ENCODE measurements at regions not wholly inside any gene's neighbourhood (a gene's known extent, or its start where the extent isn't known, plus 50 kb on each side); places are given as distances from the start of the nearest gene placed in this dataset.
A peak's percentile ranks its signal among the peaks of the same experiment; 100 is the strongest.

DNA sequence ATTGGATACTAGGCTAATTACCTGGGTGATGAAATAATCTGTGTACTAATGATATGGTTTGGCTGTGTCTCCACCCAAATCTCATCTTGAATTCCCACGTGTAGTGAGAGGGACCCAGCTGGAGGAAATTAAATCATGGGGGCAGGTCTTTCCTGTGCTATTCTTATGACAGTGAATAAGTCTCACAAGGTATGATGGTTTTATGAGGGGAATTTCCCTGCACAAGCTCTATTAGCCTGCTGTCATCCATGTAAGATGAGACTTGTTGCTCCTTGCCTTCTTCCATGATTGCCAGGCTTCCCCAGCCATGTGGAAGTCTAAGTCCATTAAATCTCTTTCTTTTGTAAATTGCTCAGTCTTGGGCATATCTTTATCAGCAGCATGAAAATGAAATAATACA lies 394.1 kb upstream of the SYT4 start:
- ATAC-seq (ENCODE audit: poor library complexity) (no peak), DNase-seq (no peak)
- intact Hi-C loops (cut with DNase I): no loop called here

- ATAC-seq (ENCODE audit: poor library complexity) (no peak), DNase-seq (no peak)
- intact Hi-C loops (cut with DNase I): no loop called here
Measured at GRCh38 chr18:43680096-43680495, 402.8 kb upstream of the SYT4 start.

GRCh38 chr18:43681661-43682060 lies 404.4 kb upstream of the SYT4 start:
- intact Hi-C loops (cut with DNase I): no loop called here
- ATAC-seq (ENCODE audit: poor library complexity) (no peak), DNase-seq (no peak)

GRCh38 chr18:43682196-43682595 lies 404.9 kb upstream of the SYT4 start:
- ATAC-seq (ENCODE audit: poor library complexity) (no peak), DNase-seq (no peak)
- intact Hi-C loops (cut with DNase I): no loop called here

- ATAC-seq (ENCODE audit: poor library complexity) (no peak), DNase-seq (no peak)
- intact Hi-C loops (cut with DNase I): no loop called here
Measured at GRCh38 chr18:43686709-43687108, 409.4 kb upstream of the SYT4 start.

GRCh38 chr18:43692099-43692690 lies 414.9 kb upstream of the SYT4 start:
- intact Hi-C loops (cut with DNase I): loop anchor here (10.0 kb wide), 1 partner anchor 63 kb away; no protein-coding TSS in a partner anchor
- ATAC-seq (ENCODE audit: poor library complexity) (no peak), DNase-seq (no peak)

GRCh38 chr18:43702399-43702798 lies 425.1 kb upstream of the SYT4 start:
- DNase-seq: no peak
- intact Hi-C loops (cut with DNase I): no loop called here
- ATAC-seq (ENCODE audit: poor library complexity): no peak

GRCh38 chr18:43703050-43703449 lies 425.8 kb upstream of the SYT4 start:
- DNase-seq (no peak), ATAC-seq (ENCODE audit: poor library complexity) (no peak)
- intact Hi-C loops (cut with DNase I): no loop called here

GRCh38 chr18:43705850-43706249 lies 428.6 kb upstream of the SYT4 start:
- ATAC-seq (ENCODE audit: poor library complexity) (no peak), DNase-seq (no peak)
- intact Hi-C loops (cut with DNase I): no loop called here

DNA sequence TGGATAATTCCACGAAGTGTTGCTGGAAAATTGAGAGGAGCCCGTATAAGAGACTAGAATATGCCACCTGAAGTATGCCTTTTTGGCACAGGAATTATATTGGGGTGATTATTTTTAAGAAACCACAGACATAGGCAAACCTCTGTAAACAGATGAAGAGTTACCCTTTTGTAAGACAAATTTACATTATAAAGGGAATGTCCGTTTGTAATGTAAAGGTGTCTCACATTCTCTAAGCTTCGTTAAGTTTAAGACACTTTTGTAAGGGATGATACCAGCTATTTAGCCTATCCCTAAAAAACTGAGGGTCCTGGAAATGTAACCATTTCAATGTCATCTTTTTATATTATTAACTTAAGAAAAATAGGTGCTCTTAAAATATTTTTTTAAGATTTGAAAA lies 432.8 kb upstream of the SYT4 start:
- DNase-seq: no peak
- intact Hi-C loops (cut with DNase I): no loop called here

GRCh38 chr18:43714343-43715010 lies 437.2 kb upstream of the SYT4 start:
- DNase-seq: no peak
- intact Hi-C loops (cut with DNase I): no loop called here
- peak; percentile 84 for ATAC-seq (ENCODE audit: poor library complexity)

More for the DNA sequence above, 432.8 kb upstream of the SYT4 start:
- no peak for ATAC-seq (ENCODE audit: poor library complexity)

- ATAC-seq (ENCODE audit: poor library complexity) (no peak), DNase-seq (no peak)
- intact Hi-C loops (cut with DNase I): no loop called here
Measured at GRCh38 chr18:43719267-43719795, 442.0 kb upstream of the SYT4 start.

DNA sequence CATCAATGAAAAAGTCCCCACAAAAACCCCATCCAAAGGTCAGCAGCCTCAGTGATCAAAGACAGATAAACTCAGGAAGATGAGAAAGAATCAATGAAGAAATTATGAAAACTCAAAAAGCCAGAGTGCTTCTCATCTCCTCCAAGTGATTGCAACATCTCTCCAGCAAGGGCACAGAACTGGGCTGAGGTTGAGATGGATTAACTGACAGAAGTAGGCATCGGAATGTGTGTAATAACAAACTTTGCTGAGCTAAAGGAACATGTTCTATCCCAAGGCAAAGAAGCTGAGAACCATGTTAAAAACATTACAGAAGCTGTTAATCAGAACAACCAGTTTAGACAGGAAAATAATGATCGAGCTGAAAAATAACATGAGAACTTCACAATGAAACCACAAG lies 442.8 kb upstream of the SYT4 start:
- intact Hi-C loops (cut with DNase I): no loop called here
- DNase-seq (no peak), ATAC-seq (ENCODE audit: poor library complexity) (no peak)

DNA sequence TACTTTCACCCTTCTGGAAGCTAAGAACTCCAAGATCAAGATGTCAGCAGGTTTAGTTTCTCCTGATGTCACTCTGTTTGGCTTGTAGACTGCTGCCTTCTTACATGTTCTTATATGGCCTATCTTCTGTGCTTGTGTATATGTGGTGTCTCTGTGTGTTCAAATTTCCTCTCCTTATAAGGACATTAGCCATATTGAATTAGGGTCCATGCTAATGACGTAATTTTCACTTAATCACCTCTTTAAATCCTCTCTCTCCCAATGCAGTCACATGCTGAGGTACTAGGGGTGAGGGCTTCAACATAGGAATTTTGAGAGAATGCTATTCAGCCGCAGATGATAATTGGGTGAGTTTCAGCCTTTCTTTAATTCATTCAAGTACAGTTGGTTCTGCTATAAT lies 458.3 kb upstream of the SYT4 start:
- DNase-seq (no peak), ATAC-seq (ENCODE audit: poor library complexity) (no peak)
- intact Hi-C loops (cut with DNase I): no loop called here

GRCh38 chr18:43744960-43745745 lies 467.9 kb upstream of the SYT4 start:
- ATAC-seq (ENCODE audit: poor library complexity) (no peak), DNase-seq (no peak)
- intact Hi-C loops (cut with DNase I): no loop called here

GRCh38 chr18:43751203-43751602 lies 473.9 kb upstream of the SYT4 start:
- ATAC-seq (ENCODE audit: poor library complexity) (no peak), DNase-seq (no peak)
- intact Hi-C loops (cut with DNase I): loop anchor here (10.0 kb wide), 1 partner anchor 56 kb away; no protein-coding TSS in a partner anchor

DNA sequence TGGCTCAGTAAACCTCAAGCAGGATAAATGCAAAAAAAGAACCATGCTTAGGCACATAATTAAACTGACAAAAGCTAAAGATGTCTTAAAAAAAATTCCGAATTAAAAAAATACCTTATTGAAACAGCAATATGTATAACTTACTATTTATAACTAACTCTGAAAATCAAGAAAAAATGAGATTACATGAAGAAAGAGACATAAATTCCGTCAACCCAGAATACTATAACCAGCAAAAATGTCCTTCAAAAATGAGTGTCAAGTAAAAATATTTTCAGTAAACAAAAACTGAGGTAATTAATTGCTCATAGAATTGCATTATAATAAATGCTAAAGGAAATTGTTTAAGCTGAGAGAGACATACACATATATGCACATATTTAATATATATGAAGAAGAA lies 474.5 kb upstream of the SYT4 start:
- ATAC-seq (ENCODE audit: poor library complexity): no peak
- intact Hi-C loops (cut with DNase I): loop anchor here (10.0 kb wide), 1 partner anchor 57 kb away; no protein-coding TSS in a partner anchor
- DNase-seq: no peak

- DNase-seq: no peak
Measured at GRCh38 chr18:43757273-43757672, 480.0 kb upstream of the SYT4 start.

DNA sequence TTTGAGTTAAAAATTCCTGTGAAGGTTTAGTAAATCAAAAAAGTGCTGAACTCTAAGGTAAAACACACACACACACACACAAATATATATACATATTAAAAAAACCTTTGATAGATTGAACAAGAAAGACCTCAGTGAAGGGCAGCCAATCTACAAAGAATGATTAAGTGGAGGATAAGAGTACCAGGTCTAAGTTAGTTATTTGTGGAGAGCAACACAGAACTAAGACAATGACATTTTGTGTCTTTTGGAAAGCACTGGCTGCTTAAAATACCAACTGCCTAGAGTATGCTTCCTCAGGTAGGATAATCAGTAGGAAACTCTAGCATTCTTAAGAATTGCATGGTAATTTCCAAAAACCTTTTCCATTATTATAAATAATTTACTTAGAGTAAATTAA lies 481.4 kb upstream of the SYT4 start:
- intact Hi-C loops (cut with DNase I): loop anchor here (10.0 kb wide), 1 partner anchor 64 kb away; no protein-coding TSS in a partner anchor
- DNase-seq (no peak), ATAC-seq (ENCODE audit: poor library complexity) (no peak)

More at GRCh38 chr18:43757273-43757672, 480.0 kb upstream of the SYT4 start:
- intact Hi-C loops (cut with DNase I): loop anchor here (10.0 kb wide), 1 partner anchor 62 kb away; no protein-coding TSS in a partner anchor
- no peak for ATAC-seq (ENCODE audit: poor library complexity)

Measured in Right ventricle myocardium superior (tissue), 1 donor.